Tibial nerve (tissue), 4 donors: ENCODE measurements at regions not wholly inside any gene's neighbourhood (a gene's known extent, or its start where the extent isn't known, plus 50 kb on each side); places are given as distances from the start of the nearest gene placed in this dataset.

Experiments used
- EP300 ChIP-seq, 2 donors: sonication (generic); formaldehyde crosslinking; IDR thresholded peaks; one replicate each; pipeline ENCODE4 v1.6.1; 2017; ENCODE audit warnings: antibody characterized with exemption in 2 of 2, mild to moderate bottlenecking in 1 of 2
- POLR2A ChIP-seq, 2 donors: fragments of 450-650 bp; IDR thresholded peaks; one replicate each; pipeline ENCODE4 v1.6.1; 2017; ENCODE audit warnings: antibody characterized with exemption in 2 of 2, mild to moderate bottlenecking in 2 of 2, moderate library complexity in 2 of 2
- TF ChIP-seq, protein P1 (sequence below), 5 experiments: fragments of 200-600 bp in 3 of 5; fragments of 450-650 bp in 2 of 5; sonication (generic) in 3 of 5; IDR thresholded peaks; one replicate each; pipeline ENCODE4 v1.5.1; 2016 to 2019; ENCODE audit warnings: antibody characterized with exemption in 5 of 5, mild to moderate bottlenecking in 3 of 5, moderate library complexity in 2 of 5

DNA sequence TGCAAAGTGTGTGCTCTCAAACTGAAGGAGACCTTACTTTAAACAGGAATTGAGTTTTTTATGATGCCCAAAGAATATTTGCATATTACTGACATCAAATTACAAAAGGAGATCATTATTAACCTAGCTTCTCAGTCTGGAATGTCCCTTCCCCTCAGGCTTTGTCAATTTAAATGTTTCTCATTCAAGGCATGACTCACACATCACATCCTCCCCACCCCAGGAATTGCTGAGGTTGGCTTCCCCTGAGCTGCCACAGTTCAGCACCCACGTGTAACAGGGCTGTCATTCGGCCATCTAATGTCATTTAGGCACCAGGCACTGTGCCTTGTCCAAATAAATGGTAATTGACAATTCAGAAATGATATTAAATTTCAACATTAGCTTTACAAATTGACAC, 305.9 kb upstream of the MGMT start:
- TF ChIP-seq, protein P1, sequence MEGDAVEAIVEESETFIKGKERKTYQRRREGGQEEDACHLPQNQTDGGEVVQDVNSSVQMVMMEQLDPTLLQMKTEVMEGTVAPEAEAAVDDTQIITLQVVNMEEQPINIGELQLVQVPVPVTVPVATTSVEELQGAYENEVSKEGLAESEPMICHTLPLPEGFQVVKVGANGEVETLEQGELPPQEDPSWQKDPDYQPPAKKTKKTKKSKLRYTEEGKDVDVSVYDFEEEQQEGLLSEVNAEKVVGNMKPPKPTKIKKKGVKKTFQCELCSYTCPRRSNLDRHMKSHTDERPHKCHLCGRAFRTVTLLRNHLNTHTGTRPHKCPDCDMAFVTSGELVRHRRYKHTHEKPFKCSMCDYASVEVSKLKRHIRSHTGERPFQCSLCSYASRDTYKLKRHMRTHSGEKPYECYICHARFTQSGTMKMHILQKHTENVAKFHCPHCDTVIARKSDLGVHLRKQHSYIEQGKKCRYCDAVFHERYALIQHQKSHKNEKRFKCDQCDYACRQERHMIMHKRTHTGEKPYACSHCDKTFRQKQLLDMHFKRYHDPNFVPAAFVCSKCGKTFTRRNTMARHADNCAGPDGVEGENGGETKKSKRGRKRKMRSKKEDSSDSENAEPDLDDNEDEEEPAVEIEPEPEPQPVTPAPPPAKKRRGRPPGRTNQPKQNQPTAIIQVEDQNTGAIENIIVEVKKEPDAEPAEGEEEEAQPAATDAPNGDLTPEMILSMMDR (IDR thresholded peaks at IDR 0.05) = no peak
- TF ChIP-seq POLR2A (IDR thresholded peaks at IDR 0.05) (no peak), EP300 (IDR thresholded peaks at IDR 0.05) (no peak)
